Iris pigment epithelial cell (primary cell): ENCODE measurements at regions not wholly inside any gene's neighbourhood (a gene's known extent, or its start where the extent isn't known, plus 50 kb on each side); places are given as distances from the start of the nearest gene placed in this dataset.
A peak's percentile ranks its signal among the peaks of the same experiment; 100 is the strongest.
"Not testable (repeated sequence)": the region's sequence is repeated elsewhere in the genome, so short reads cannot be mapped to it uniquely, and the experiment has no call there.

Experiments
- DNase-seq: peaks from one replicate; pipeline ENCODE4 v3.0.0-alpha.2; 2011; ENCODE audit warnings: low read depth

GRCh38 chr2:220701115-220701514 is 871.0 kb downstream of the EPHA4 start:
- DNase-seq, result peak; percentile 6

- peak; percentile 49 for DNase-seq
Observed at GRCh38 chr2:220703279-220703678, 868.8 kb downstream of the EPHA4 start.

GRCh38 chr2:220704081-220704480 is 868.0 kb downstream of the EPHA4 start:
- DNase-seq, result no peak

GRCh38 chr2:220704810-220705209 is 867.3 kb downstream of the EPHA4 start:
- no peak for DNase-seq

DNA sequence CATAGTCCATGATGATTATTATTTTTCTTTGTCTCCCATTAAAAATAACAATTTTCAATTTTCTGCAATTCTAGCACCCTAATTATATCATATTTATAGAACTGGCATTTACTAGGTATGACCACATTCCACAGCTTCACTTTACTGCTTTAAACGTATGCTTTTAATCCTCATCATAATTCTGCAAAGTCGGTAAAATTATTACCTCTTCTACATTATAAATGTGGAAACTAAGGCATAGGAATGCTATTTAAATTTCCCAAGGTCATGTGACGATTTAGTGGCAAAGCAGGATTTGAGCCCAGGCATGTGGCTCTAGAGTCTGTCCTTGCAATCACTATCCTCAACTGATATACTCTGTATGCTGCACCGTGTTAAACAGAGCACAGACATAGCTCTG is 866.4 kb downstream of the EPHA4 start:
- no peak for DNase-seq

GRCh38 chr2:220707261-220707660 is 864.8 kb downstream of the EPHA4 start:
- DNase-seq, result no peak

- peak; percentile 49 for DNase-seq
Observed at GRCh38 chr2:220708366-220708765, 863.7 kb downstream of the EPHA4 start.

- no peak for DNase-seq
Observed at GRCh38 chr2:220717283-220717682, 854.8 kb downstream of the EPHA4 start.

- no peak for DNase-seq
Observed at GRCh38 chr2:220736778-220737177, 835.3 kb downstream of the EPHA4 start.

GRCh38 chr2:220743203-220743602 is 828.9 kb downstream of the EPHA4 start:
- DNase-seq, result no peak

- peak; percentile 18 for DNase-seq
Observed at GRCh38 chr2:220744861-220745260, 827.2 kb downstream of the EPHA4 start.

- DNase-seq, result no peak
Observed at GRCh38 chr2:220745682-220746081, 826.4 kb downstream of the EPHA4 start.

- no peak for DNase-seq
Observed at GRCh38 chr2:220747736-220748135, 824.4 kb downstream of the EPHA4 start.

DNA sequence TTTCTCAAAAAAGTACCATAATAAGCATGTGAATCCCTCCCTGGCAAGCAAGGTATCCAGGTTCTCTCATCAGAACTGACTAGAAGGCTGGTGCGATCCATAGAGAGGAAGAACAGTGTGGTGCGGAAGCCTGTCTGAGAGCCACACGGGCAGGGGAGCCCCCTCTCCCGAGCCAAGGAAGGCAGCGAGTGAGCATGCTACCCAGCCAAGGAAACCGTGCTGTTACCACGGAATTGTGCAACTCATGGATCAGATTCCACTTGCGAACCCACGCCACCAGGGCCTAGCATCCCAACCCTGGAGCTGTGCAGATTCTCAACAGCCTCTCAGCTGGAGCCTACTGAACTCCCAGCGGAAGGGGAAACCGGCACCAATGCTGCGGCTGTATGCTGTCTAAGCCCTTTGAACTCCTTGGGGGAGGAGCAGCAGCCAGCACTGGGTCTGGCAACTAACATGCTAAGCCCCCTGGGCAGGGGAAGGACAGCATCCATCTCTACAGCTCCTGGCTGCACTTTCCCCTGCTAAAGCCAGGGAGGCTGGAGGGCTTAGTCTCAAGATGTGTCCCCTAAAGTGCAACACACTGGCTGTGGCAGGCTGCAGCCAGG is 823.1 kb downstream of the EPHA4 start:
- DNase-seq, result no peak

GRCh38 chr2:220753486-220753885 is 818.6 kb downstream of the EPHA4 start:
- DNase-seq, result no peak

DNA sequence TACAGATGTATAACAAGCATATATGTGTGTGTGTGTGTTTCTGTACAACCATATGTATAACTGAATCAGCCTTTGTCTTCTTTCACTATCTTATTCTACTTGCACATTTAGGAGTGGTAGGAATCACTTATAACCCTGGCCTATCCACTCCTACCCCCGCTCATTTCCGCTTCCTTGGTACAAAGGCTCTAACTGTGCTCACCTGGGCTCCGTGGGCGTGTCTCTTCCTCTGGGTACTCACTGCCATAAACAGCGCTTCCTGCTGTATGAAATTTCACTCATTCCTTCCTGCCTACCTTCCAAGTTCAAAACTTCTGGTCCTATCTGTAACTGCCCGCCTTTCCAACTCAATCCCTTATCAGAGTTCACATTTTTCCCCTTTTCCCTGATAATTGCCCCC is 815.5 kb downstream of the EPHA4 start:
- no peak for DNase-seq

DNA sequence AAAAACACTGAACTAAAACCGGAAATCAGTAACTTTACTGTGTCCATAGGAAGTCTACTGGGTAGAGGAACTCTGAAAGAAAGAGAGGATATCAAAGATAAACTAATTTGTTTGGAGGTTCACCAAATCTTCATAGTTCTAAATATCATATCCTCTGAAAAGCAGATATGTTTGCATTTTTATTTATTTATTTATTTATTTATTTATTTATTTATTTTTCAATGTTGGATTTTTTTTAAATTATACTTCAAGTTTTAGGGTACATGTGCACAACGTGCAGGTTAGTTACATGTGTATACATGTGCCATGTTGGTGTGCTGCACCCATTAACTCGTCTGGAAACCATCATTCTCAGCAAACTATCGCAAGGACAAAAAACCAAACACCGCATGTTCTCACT is 813.7 kb downstream of the EPHA4 start:
- DNase-seq, result not testable (repeated sequence)

DNA sequence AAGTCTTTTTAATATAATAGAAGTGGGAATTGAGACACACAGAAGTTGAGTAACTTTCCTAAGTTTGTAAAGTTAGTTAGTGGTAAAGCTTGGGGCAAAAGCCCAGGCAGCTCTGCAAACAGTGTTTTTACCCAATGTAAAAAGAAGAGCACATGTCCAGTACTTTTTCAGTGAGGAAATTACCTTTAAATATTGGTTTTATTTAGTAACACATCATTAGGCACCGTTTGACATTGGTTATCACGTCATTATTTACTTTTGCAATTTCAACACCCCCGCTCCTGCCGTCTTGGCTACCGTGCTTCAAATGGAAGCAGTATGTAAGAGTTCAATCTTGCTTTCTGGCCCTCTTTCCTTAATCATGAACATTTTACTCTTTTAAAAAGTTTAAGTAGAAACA is 807.9 kb downstream of the EPHA4 start:
- no peak for DNase-seq

DNA sequence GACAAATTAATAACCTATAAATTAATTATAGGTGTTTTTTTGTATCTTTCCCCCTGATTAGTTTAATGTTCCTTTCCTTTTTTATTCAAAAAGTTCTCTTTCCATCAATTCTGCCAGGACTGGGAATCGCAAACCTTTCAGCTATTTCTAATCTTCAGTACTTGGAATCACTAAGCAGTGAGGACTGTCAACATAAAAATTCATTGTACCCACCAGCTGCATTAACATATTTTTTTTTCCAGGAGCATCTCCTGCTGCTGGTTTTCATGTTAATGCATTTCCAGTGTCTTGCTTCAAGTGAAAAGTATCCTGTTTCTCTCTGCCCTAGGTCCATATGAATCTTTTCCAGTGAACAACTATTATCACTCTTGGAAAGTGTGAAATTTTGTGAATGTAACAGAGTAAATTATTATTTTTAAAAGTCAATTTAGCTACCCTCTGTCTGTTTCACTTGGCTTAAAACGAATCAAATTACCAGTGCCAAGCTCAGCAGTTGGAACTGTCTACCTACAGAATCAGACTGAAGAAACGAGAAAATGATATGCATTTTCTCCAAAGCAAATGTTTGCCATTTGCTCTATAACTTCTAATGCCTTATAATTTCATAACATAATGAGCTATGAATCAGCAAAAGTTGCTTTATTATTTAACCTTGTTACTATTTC is 804.4 kb downstream of the EPHA4 start:
- no peak for DNase-seq

- peak; percentile 30 for DNase-seq
Observed at GRCh38 chr2:220775856-220776488, 796.1 kb downstream of the EPHA4 start.

GRCh38 chr2:220779076-220779475 is 793.0 kb downstream of the EPHA4 start:
- DNase-seq, result peak; percentile 34

DNA sequence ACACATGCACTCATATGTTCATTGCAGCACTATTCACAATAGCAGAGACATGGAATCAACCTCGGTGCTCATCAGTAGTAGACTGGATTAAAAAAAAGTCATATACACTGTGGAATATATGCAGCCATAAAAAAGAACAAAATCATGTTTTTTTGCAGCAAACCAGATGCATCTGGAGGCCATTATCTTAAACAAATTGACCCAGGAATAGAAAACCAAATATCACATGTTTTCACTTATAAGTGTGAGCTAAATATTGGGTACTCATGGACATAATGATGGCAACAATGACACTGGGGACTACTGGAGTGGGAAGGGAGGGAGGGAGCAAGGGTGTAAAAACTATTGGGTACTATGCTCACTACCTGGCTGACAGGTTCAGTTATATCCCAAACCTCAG is 792.6 kb downstream of the EPHA4 start:
- DNase-seq, result no peak

GRCh38 chr2:220779931-220780330 is 792.2 kb downstream of the EPHA4 start:
- peak; percentile 84 for DNase-seq
